Keratinocyte (primary cell): ENCODE measurements at regions not wholly inside any gene's neighbourhood (a gene's known extent, or its start where the extent isn't known, plus 50 kb on each side); places are given as distances from the start of the nearest gene placed in this dataset.

ENCODE experiments used
- DNase-seq: peaks from one replicate; pipeline ENCODE4 v3.0.0-alpha.2; 2011; ENCODE audit warnings: low read depth, missing footprints, low spot score
- FAIRE-seq: peaks from 2 replicates; lab custom pipeline; 2011; peaks lifted over from hg19 to GRCh38; lab: Jason Lieb, UNC
- H2AFZ ChIP-seq: 2 replicates; pipeline ENCODE4 v1.6.0; 2012; ENCODE audit warnings: low read length, control low read depth, inconsistent platforms; ENCODE audit not compliant: control insufficient read depth
- H3K27ac ChIP-seq: 2 replicates; pipeline ENCODE4 v1.5.1; 2011; ENCODE audit warnings: low read length; ENCODE audit not compliant: control insufficient read depth, insufficient read depth
- H3K27me3 ChIP-seq: 3 replicates; pipeline ENCODE4 v1.6.0; 2011; ENCODE audit warnings: low read length; ENCODE audit not compliant: control insufficient read depth, insufficient read depth; ENCODE audit errors: extremely low read depth
- H3K36me3 ChIP-seq, 2 experiments: 2 replicates in 1 of 2; 3 replicates in 1 of 2; pipeline ENCODE4 v1.5.1; 2011; ENCODE audit warnings: low read length in 2 of 2, mild to moderate bottlenecking in 1 of 2; ENCODE audit not compliant: control insufficient read depth in 2 of 2, insufficient read depth in 2 of 2; ENCODE audit errors: extremely low read depth in 1 of 2
- H3K4me1 ChIP-seq: 3 replicates; pipeline ENCODE4 v1.5.1; 2011; ENCODE audit warnings: low read length; ENCODE audit not compliant: control insufficient read depth, insufficient read depth; ENCODE audit errors: extremely low read depth
- H3K4me2 ChIP-seq: 3 replicates; pipeline ENCODE4 v1.6.0; 2011; ENCODE audit warnings: low read depth, low read length; ENCODE audit not compliant: control insufficient read depth, insufficient read depth; ENCODE audit errors: extremely low read depth
- H3K4me3 ChIP-seq, 3 experiments: fragments of 200-600 bp in 1 of 3; sonication (generic) in 1 of 3; 2 replicates in 2 of 3; 3 replicates in 1 of 3; pipeline ENCODE4 v1.5.1; 2011 to 2016; ENCODE audit warnings: low read length in 3 of 3, mild to moderate bottlenecking in 3 of 3, control low read depth in 2 of 3, inconsistent platforms in 1 of 3, low read depth in 1 of 3, mixed read lengths in 1 of 3, mixed run types in 1 of 3, moderate library complexity in 1 of 3; ENCODE audit not compliant: control insufficient read depth in 2 of 3, insufficient read depth in 2 of 3; ENCODE audit errors: extremely low read depth in 1 of 3
- H3K79me2 ChIP-seq: 2 replicates; pipeline ENCODE4 v1.6.0; 2012; ENCODE audit warnings: low read length; ENCODE audit not compliant: control insufficient read depth, insufficient read depth
- H3K9ac ChIP-seq: 3 replicates; pipeline ENCODE4 v1.6.0; 2011; ENCODE audit warnings: low read length; ENCODE audit not compliant: control insufficient read depth, insufficient read depth; ENCODE audit errors: extremely low read depth
- H3K9me1 ChIP-seq: 3 replicates; pipeline ENCODE4 v1.6.0; 2011; ENCODE audit warnings: low read length; ENCODE audit not compliant: control insufficient read depth, insufficient read depth; ENCODE audit errors: extremely low read depth
- H3K9me3 ChIP-seq: 2 replicates; pipeline ENCODE4 v1.5.1; 2012; ENCODE audit warnings: low read depth, low read length; ENCODE audit not compliant: control insufficient read depth
- H4K20me1 ChIP-seq: 3 replicates; pipeline ENCODE4 v1.6.0; 2011; ENCODE audit warnings: low read length; ENCODE audit not compliant: control insufficient read depth, insufficient read depth; ENCODE audit errors: extremely low read depth
- CTCF ChIP-seq, 3 experiments: IDR thresholded peaks in 1 of 3; conservative IDR thresholded peaks in 1 of 3; optimal IDR thresholded peaks in 1 of 3; 2 replicates in 2 of 3; 3 replicates in 1 of 3; pipeline versions ENCODE3 to v1.5.1; 2011; ENCODE audit warnings: low read length in 3 of 3, mild to moderate bottlenecking in 3 of 3, moderate library complexity in 2 of 3, control low read depth in 1 of 3, inconsistent platforms in 1 of 3; ENCODE audit not compliant: insufficient read depth in 2 of 3; ENCODE audit errors: extremely low read depth in 1 of 3
- EZH2 ChIP-seq: IDR thresholded peaks from one replicate; pipeline ENCODE4 v1.6.1; 2012; ENCODE audit warnings: inconsistent platforms, mild to moderate bottlenecking, low read length, moderate library complexity
- dilution Hi-C: fragments of 300-500 bp; cut with MboI; formaldehyde crosslinking; loops from one replicate; pipeline ENCODE4 v1.7.0; 2020; ENCODE audit warnings: low sequenced_read_pairs; ENCODE audit not compliant: extremely low pct_ligation_motif_present

GRCh38 chr10:85111271-85111670 is 782.9 kb downstream of the CCSER2 start:
- no peak overlapping the region for H3K4me2 ChIP-seq
- no peaks in the 10 kb centered on the region for H3K4me1 ChIP-seq
- no peak for TF ChIP-seq CTCF (optimal IDR thresholded peaks at IDR 0.05 in 1 of 3, IDR thresholded peaks at IDR 0.05 in 1 of 3, conservative IDR thresholded peaks at IDR 0.05 in 1 of 3; ENCODE audit: extremely low read depth in 1 of 3, insufficient read depth in 2 of 3, low read length in 3 of 3)
- no peak for TF ChIP-seq EZH2
- H3K9ac ChIP-seq = no peak overlapping the region
- no peaks in the 10 kb centered on the region for H3K79me2 ChIP-seq
- H3K36me3 ChIP-seq = no peaks in the 10 kb centered on the region
- no peak for FAIRE-seq
- dilution Hi-C loops = no loop called here
- H3K9me1 ChIP-seq = no peaks in the 10 kb centered on the region
- DNase-seq = no peak
- H3K27ac ChIP-seq = no peak overlapping the region
- no peaks in the 10 kb centered on the region for H3K9me3 ChIP-seq
- no peak overlapping the region for H3K4me3 ChIP-seq
- H2AFZ ChIP-seq = no peak overlapping the region
- no peaks in the 10 kb centered on the region for H4K20me1 ChIP-seq
- H3K27me3 ChIP-seq = no peaks in the 10 kb centered on the region

GRCh38 chr10:85124603-85125051 is 796.2 kb downstream of the CCSER2 start:
- Histone ChIP-seq H3K27ac (no peak overlapping the region), H3K4me2 (no peak overlapping the region), H4K20me1 (no peaks in the 10 kb centered on the region), H3K4me3 (no peak overlapping the region), H3K27me3 (no peaks in the 10 kb centered on the region), H3K36me3 (no peaks in the 10 kb centered on the region), H3K9me3 (peaks cover 2% of the 10 kb centered on the region), H3K9ac (no peak overlapping the region), H3K79me2 (no peaks in the 10 kb centered on the region), H2AFZ (no peak overlapping the region), H3K4me1 (no peaks in the 10 kb centered on the region), H3K9me1 (no peaks in the 10 kb centered on the region)
- dilution Hi-C loops = no loop called here
- DNase-seq = no peak
- no peak for FAIRE-seq
- no peak for TF ChIP-seq EZH2
- no peak for TF ChIP-seq CTCF (optimal IDR thresholded peaks at IDR 0.05 in 1 of 3, IDR thresholded peaks at IDR 0.05 in 1 of 3, conservative IDR thresholded peaks at IDR 0.05 in 1 of 3; ENCODE audit: extremely low read depth in 1 of 3, insufficient read depth in 2 of 3, low read length in 3 of 3)
